Mucosa of rectum (tissue), 2 donors: ENCODE measurements at regions not wholly inside any gene's neighbourhood (a gene's known extent, or its start where the extent isn't known, plus 50 kb on each side); places are given as distances from the start of the nearest gene placed in this dataset.

Source experiments
- H3K27ac ChIP-seq, 2 donors: one replicate each; pipeline ENCODE4 v1.7.0; 2013; ENCODE audit warnings: inconsistent platforms in 2 of 2, low read depth in 2 of 2, low read length in 2 of 2
- H3K27me3 ChIP-seq, 2 donors: one replicate each; pipeline ENCODE4 v1.7.0; 2013; ENCODE audit warnings: low read length in 2 of 2; ENCODE audit not compliant: control insufficient read depth in 2 of 2, insufficient read depth in 2 of 2
- H3K36me3 ChIP-seq, 2 donors: one replicate each; pipeline ENCODE4 v1.7.0; 2013; ENCODE audit warnings: low read length in 2 of 2; ENCODE audit not compliant: control insufficient read depth in 2 of 2, insufficient read depth in 2 of 2
- H3K4me1 ChIP-seq, 2 donors: one replicate each; pipeline ENCODE4 v1.7.0; 2013; ENCODE audit warnings: low read length in 2 of 2, mild to moderate bottlenecking in 1 of 2; ENCODE audit not compliant: control insufficient read depth in 2 of 2, insufficient read depth in 2 of 2
- H3K4me3 ChIP-seq, 2 donors: one replicate each; pipeline ENCODE4 v1.7.0; 2013; ENCODE audit warnings: low read length in 2 of 2
- H3K9ac ChIP-seq, 2 donors: one replicate each; pipeline ENCODE4 v1.7.0; 2013; ENCODE audit warnings: low read length in 2 of 2, low read depth in 1 of 2, mild to moderate bottlenecking in 1 of 2
- H3K9me3 ChIP-seq, 2 donors: one replicate each; pipeline ENCODE4 v1.7.0; 2013; ENCODE audit warnings: low read length in 2 of 2; ENCODE audit not compliant: control insufficient read depth in 2 of 2
- donor health status: healthy.
- donor health status: Normal muscosa, but diverticular disease.

GRCh38 chr5:145233461-145233860 lies 601.7 kb downstream of the PRELID2 start:
- Histone ChIP-seq H3K4me1 (no peaks in the 10 kb centered on the region), H3K4me3 (no peak overlapping the region), H3K27me3 (no peaks in the 10 kb centered on the region), H3K27ac (no peak overlapping the region), H3K9ac (no peak overlapping the region), H3K9me3 (no peaks in the 10 kb centered on the region), H3K36me3 (no peaks in the 10 kb centered on the region)

GRCh38 chr5:145230781-145231180 lies 604.4 kb downstream of the PRELID2 start:
- Histone ChIP-seq H3K27me3 (no peaks in the 10 kb centered on the region), H3K9me3 (no peaks in the 10 kb centered on the region), H3K4me3 (no peak overlapping the region), H3K4me1 (no peaks in the 10 kb centered on the region), H3K9ac (no peak overlapping the region), H3K27ac (no peak overlapping the region), H3K36me3 (no peaks in the 10 kb centered on the region)

GRCh38 chr5:145228564-145228963 lies 606.6 kb downstream of the PRELID2 start:
- no peak overlapping the region for H3K4me3 ChIP-seq
- no peak overlapping the region for H3K9ac ChIP-seq
- H3K27me3 ChIP-seq: no peaks in the 10 kb centered on the region
- H3K4me1 ChIP-seq: no peaks in the 10 kb centered on the region
- no peaks in the 10 kb centered on the region for H3K9me3 ChIP-seq
- H3K27ac ChIP-seq: no peak overlapping the region
- H3K36me3 ChIP-seq: no peaks in the 10 kb centered on the region

- no peak overlapping the region for H3K27ac ChIP-seq
- H3K4me1 ChIP-seq: no peaks in the 10 kb centered on the region
- H3K36me3 ChIP-seq: no peaks in the 10 kb centered on the region
- no peaks in the 10 kb centered on the region for H3K27me3 ChIP-seq
- H3K4me3 ChIP-seq: no peak overlapping the region
- no peaks in the 10 kb centered on the region for H3K9me3 ChIP-seq
- no peak overlapping the region for H3K9ac ChIP-seq
Observed at GRCh38 chr5:145227881-145228280, 607.3 kb downstream of the PRELID2 start.

- Histone ChIP-seq H3K36me3 (no peaks in the 10 kb centered on the region), H3K4me1 (no peaks in the 10 kb centered on the region), H3K9me3 (no peaks in the 10 kb centered on the region), H3K4me3 (no peak overlapping the region), H3K27ac (no peak overlapping the region), H3K9ac (no peak overlapping the region), H3K27me3 (no peaks in the 10 kb centered on the region)
Observed at GRCh38 chr5:145226726-145227125, 608.4 kb downstream of the PRELID2 start.

- Histone ChIP-seq H3K9me3 (no peaks in the 10 kb centered on the region), H3K4me1 (no peaks in the 10 kb centered on the region), H3K36me3 (no peaks in the 10 kb centered on the region), H3K27me3 (no peaks in the 10 kb centered on the region), H3K9ac (no peak overlapping the region), H3K4me3 (no peak overlapping the region), H3K27ac (no peak overlapping the region)
Observed at GRCh38 chr5:145225529-145225928, 609.6 kb downstream of the PRELID2 start.

- Histone ChIP-seq H3K4me3 (no peak overlapping the region), H3K9ac (no peak overlapping the region), H3K27me3 (no peaks in the 10 kb centered on the region), H3K27ac (no peak overlapping the region), H3K9me3 (no peaks in the 10 kb centered on the region), H3K36me3 (no peaks in the 10 kb centered on the region), H3K4me1 (no peaks in the 10 kb centered on the region)
Observed at GRCh38 chr5:145223582-145223981, 611.6 kb downstream of the PRELID2 start.

GRCh38 chr5:145222622-145223021 lies 612.5 kb downstream of the PRELID2 start:
- Histone ChIP-seq H3K9me3 (no peaks in the 10 kb centered on the region), H3K4me3 (no peak overlapping the region), H3K36me3 (no peaks in the 10 kb centered on the region), H3K9ac (no peak overlapping the region), H3K27me3 (no peaks in the 10 kb centered on the region), H3K27ac (no peak overlapping the region), H3K4me1 (no peaks in the 10 kb centered on the region)

- H3K27ac ChIP-seq: no peak overlapping the region
- no peaks in the 10 kb centered on the region for H3K4me1 ChIP-seq
- no peaks in the 10 kb centered on the region for H3K9me3 ChIP-seq
- H3K4me3 ChIP-seq: no peak overlapping the region
- no peaks in the 10 kb centered on the region for H3K27me3 ChIP-seq
- no peak overlapping the region for H3K9ac ChIP-seq
- H3K36me3 ChIP-seq: no peaks in the 10 kb centered on the region
Observed at GRCh38 chr5:145221416-145221815, 613.7 kb downstream of the PRELID2 start.

GRCh38 chr5:145220481-145220880 lies 614.7 kb downstream of the PRELID2 start:
- no peak overlapping the region for H3K9ac ChIP-seq
- H3K27ac ChIP-seq: no peak overlapping the region
- H3K36me3 ChIP-seq: no peaks in the 10 kb centered on the region
- no peak overlapping the region for H3K4me3 ChIP-seq
- H3K9me3 ChIP-seq: no peaks in the 10 kb centered on the region
- no peaks in the 10 kb centered on the region for H3K4me1 ChIP-seq
- H3K27me3 ChIP-seq: no peaks in the 10 kb centered on the region

- Histone ChIP-seq H3K4me1 (no peaks in the 10 kb centered on the region), H3K4me3 (no peak overlapping the region), H3K27me3 (no peaks in the 10 kb centered on the region), H3K9ac (no peak overlapping the region), H3K27ac (no peak overlapping the region), H3K9me3 (no peaks in the 10 kb centered on the region), H3K36me3 (no peaks in the 10 kb centered on the region)
Observed at GRCh38 chr5:145218982-145219381, 616.2 kb downstream of the PRELID2 start.
